Parathyroid adenoma (tissue), 2 donors: ENCODE measurements at regions not wholly inside any gene's neighbourhood (a gene's known extent, or its start where the extent isn't known, plus 50 kb on each side); places are given as distances from the start of the nearest gene placed in this dataset.

Experiments used
- H2AFZ ChIP-seq: fragments of 300-600 bp; sonication (generic); one replicate; pipeline ENCODE4 v1.7.0; 2017; ENCODE audit warnings: antibody characterized with exemption, mild to moderate bottlenecking
- H3K27ac ChIP-seq: fragments of 300-600 bp; sonication (generic); one replicate; pipeline ENCODE4 v1.7.0; 2017
- H3K27me3 ChIP-seq: fragments of 300-600 bp; sonication (generic); one replicate; pipeline ENCODE4 v1.7.0; 2017; ENCODE audit warnings: low read length; ENCODE audit not compliant: control insufficient read depth, insufficient read depth
- H3K36me3 ChIP-seq: fragments of 300-600 bp; sonication (generic); one replicate; pipeline ENCODE4 v1.7.0; 2017; ENCODE audit warnings: low read length; ENCODE audit not compliant: control insufficient read depth, insufficient read depth
- H3K4me1 ChIP-seq: fragments of 300-600 bp; sonication (generic); one replicate; pipeline ENCODE4 v1.7.0; 2017; ENCODE audit warnings: control low read depth
- H3K4me2 ChIP-seq: fragments of 300-600 bp; sonication (generic); one replicate; pipeline ENCODE4 v1.7.0; 2017; ENCODE audit warnings: low read length
- H3K4me3 ChIP-seq: fragments of 300-600 bp; sonication (generic); one replicate; pipeline ENCODE4 v1.7.0; 2017; ENCODE audit warnings: low read depth, low read length
- H3K79me2 ChIP-seq: fragments of 300-600 bp; sonication (generic); one replicate; pipeline ENCODE4 v1.7.0; 2017; ENCODE audit warnings: control low read depth
- H3K9ac ChIP-seq: fragments of 300-600 bp; sonication (generic); one replicate; pipeline ENCODE4 v1.7.0; 2017; ENCODE audit warnings: mild to moderate bottlenecking
- H3K9me3 ChIP-seq: fragments of 300-600 bp; sonication (generic); one replicate; pipeline ENCODE4 v1.7.0; 2017; ENCODE audit warnings: low read length; ENCODE audit not compliant: control insufficient read depth
- CTCF ChIP-seq: fragments of 300-600 bp; sonication (generic); IDR thresholded peaks from one replicate; pipeline ENCODE4 v1.7.0; 2017; ENCODE audit warnings: antibody characterized with exemption, mild to moderate bottlenecking
- donor health status: primary hyperparathyroidism.

- Histone ChIP-seq H3K4me1 (no peaks in the 10 kb centered on the region), H3K4me3 (no peak overlapping the region), H3K9me3 (no peaks in the 10 kb centered on the region), H3K4me2 (no peak overlapping the region), H3K79me2 (no peaks in the 10 kb centered on the region), H3K9ac (no peak overlapping the region), H2AFZ (no peak overlapping the region), H3K36me3 (no peaks in the 10 kb centered on the region), H3K27me3 (no peaks in the 10 kb centered on the region), H3K27ac (no peak overlapping the region)
- TF ChIP-seq CTCF, result no peak
Measured at GRCh38 chr5:58326022-58326421, 133.9 kb downstream of the PLK2 start.

- no peak for TF ChIP-seq CTCF
Measured at GRCh38 chr5:58322453-58322852, 137.4 kb downstream of the PLK2 start.

GRCh38 chr5:58318468-58318867 is 141.4 kb downstream of the PLK2 start:
- Histone ChIP-seq H3K4me2 (no peak overlapping the region), H3K4me3 (no peak overlapping the region), H3K9ac (no peak overlapping the region), H3K9me3 (no peaks in the 10 kb centered on the region), H2AFZ (no peak overlapping the region), H3K36me3 (no peaks in the 10 kb centered on the region), H3K27ac (no peak overlapping the region), H3K27me3 (no peaks in the 10 kb centered on the region), H3K79me2 (no peaks in the 10 kb centered on the region), H3K4me1 (no peaks in the 10 kb centered on the region)
- TF ChIP-seq CTCF, result no peak

More at GRCh38 chr5:58322453-58322852, 137.4 kb downstream of the PLK2 start:
- H3K27ac ChIP-seq, result no peak overlapping the region
- no peaks in the 10 kb centered on the region for H3K9me3 ChIP-seq
- H3K27me3 ChIP-seq, result no peaks in the 10 kb centered on the region
- H3K4me3 ChIP-seq, result no peak overlapping the region
- H3K4me2 ChIP-seq, result no peak overlapping the region
- no peak overlapping the region for H2AFZ ChIP-seq
- no peaks in the 10 kb centered on the region for H3K4me1 ChIP-seq
- no peak overlapping the region for H3K9ac ChIP-seq
- no peaks in the 10 kb centered on the region for H3K36me3 ChIP-seq
- no peaks in the 10 kb centered on the region for H3K79me2 ChIP-seq

- Histone ChIP-seq H3K27me3 (no peaks in the 10 kb centered on the region), H3K36me3 (no peaks in the 10 kb centered on the region), H3K4me1 (no peaks in the 10 kb centered on the region), H2AFZ (no peak overlapping the region), H3K4me2 (no peak overlapping the region), H3K9me3 (no peaks in the 10 kb centered on the region), H3K79me2 (no peaks in the 10 kb centered on the region), H3K27ac (no peak overlapping the region), H3K4me3 (no peak overlapping the region), H3K9ac (no peak overlapping the region)
- no peak for TF ChIP-seq CTCF
Measured at GRCh38 chr5:58317808-58318207, 142.1 kb downstream of the PLK2 start.

GRCh38 chr5:58317009-58317408 is 142.9 kb downstream of the PLK2 start:
- Histone ChIP-seq H3K4me2 (no peak overlapping the region), H3K9me3 (no peaks in the 10 kb centered on the region), H2AFZ (no peak overlapping the region), H3K27ac (no peak overlapping the region), H3K27me3 (no peaks in the 10 kb centered on the region), H3K4me1 (no peaks in the 10 kb centered on the region), H3K36me3 (no peaks in the 10 kb centered on the region), H3K4me3 (no peak overlapping the region), H3K79me2 (no peaks in the 10 kb centered on the region), H3K9ac (no peak overlapping the region)
- TF ChIP-seq CTCF, result no peak
